Putamen (tissue), 1 donor: ENCODE measurements at regions not wholly inside any gene's neighbourhood (a gene's known extent, or its start where the extent isn't known, plus 50 kb on each side); places are given as distances from the start of the nearest gene placed in this dataset.

ENCODE experiments used
- DNase-seq: peaks from one replicate; pipeline ENCODE4 v3.0.0-alpha.2; 2016; ENCODE audit warnings: low spot score

DNA sequence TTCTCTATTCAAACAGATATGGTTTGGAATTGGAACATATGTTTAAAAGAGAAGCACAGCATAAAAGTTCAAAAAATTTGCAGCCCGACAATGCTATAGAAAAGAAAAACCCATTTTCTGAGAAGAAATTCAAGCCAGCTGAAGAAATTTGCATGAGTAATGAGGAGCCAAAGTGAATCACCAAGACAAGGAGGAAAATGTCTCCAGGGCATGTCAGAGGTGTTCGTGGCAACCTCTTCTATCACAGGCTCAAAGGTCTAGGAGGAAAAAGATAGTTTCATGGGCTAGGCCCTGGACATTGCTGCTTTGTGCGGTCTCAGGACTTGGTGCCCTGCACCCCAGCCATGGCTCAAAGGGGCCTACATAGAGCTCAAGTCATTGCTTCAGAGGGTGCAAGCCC is 134.8 kb upstream of the ADAMTS16 start:
- DNase-seq = no peak

DNA sequence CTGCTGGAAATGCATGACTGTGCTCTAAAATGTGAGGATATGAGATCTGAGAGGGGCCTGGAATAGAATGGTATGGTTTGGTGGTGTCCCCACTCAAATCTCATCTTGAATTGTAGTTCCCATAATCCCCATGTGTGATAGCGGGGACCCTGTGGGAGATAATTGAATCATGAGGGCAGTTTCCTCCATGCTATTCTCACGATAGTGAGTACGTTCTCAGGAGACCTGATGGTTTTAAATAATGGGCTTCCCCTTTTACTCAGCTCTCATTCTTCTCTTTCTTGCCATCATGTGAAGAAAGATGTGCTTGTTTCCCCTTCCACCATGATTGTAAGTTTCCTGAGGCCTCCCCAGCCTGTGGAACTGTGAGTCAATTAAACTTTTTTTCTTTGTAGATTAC is 133.6 kb upstream of the ADAMTS16 start:
- no peak for DNase-seq

DNA sequence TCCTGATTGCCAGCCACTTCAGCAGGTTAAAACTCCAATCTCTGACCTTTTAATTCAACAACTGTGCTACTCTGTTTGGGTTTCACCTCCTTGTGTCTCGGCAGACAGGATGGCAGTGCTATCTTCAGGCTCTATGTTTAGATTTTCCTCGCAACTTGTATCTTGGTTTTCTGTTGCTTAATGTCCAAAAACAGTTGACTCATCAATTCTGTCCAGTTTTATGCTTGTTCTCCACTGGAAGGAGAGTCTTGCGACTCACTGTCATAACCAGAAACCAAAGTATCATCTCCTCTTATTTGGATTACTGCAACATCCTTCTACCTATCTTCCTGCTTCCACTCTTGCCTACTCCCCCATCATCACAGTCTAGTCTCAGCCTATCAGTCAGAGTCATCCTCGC is 130.9 kb upstream of the ADAMTS16 start:
- DNase-seq = no peak

- no peak for DNase-seq
These were observed 129.0 kb upstream of the ADAMTS16 start for GRCh38 chr5:5011151-5011550.

DNA sequence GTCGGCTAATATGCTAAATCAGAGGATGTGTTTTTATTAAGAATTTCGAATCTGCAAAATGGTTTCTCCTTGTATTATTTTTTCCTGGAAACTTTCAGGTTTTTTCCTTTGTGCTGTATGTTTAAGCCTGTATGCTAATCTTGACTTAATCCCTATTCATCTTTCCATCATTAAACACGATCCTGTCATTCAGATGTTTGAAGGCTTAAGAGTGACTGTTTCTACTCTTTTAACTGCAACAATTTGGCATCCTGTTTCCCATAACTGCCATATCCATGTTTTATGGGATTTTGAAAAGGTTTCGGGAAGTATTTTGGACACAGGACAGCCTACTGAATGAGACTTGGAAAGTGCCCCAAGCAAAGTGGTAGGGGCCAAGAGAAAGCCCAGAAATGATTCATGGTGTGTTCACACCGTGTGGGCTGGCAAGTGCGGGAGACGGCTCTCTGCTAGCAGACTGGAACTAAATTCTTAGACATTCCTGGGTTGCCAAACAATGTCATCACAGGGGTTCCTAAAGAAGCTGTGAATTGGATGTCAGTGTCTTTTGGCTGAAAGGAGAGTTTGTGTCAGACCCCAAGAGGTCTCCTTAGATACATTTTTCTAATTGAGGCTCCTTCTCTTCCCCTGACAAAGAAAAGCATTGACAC is 125.4 kb upstream of the ADAMTS16 start:
- DNase-seq = no peak

GRCh38 chr5:5017827-5018577 is 122.1 kb upstream of the ADAMTS16 start:
- no peak for DNase-seq

DNA sequence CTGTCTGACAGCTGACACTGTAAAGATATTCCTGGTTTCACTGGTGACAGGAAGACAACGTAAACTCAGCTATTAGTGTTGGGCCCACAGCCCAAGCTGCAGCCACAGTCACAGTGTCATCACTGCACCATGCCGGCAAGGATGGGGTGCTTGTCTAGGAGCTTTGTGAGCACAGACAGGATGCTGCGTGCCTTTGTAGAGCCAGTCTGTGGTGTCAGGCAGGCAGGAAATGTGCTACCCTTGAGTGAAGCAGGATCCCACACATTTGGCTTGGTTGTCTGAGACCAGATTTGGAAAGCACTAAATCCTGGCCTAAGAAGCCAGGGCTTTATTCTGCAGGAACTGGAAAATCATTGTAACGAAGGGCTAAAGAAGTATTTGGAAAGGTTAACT is 121.6 kb upstream of the ADAMTS16 start:
- no peak for DNase-seq

GRCh38 chr5:5021436-5021835 is 118.7 kb upstream of the ADAMTS16 start:
- DNase-seq = no peak

- no peak for DNase-seq
These were observed 114.9 kb upstream of the ADAMTS16 start for GRCh38 chr5:5025098-5025773.

GRCh38 chr5:5025774-5026408 is 114.2 kb upstream of the ADAMTS16 start:
- DNase-seq = no peak

DNA sequence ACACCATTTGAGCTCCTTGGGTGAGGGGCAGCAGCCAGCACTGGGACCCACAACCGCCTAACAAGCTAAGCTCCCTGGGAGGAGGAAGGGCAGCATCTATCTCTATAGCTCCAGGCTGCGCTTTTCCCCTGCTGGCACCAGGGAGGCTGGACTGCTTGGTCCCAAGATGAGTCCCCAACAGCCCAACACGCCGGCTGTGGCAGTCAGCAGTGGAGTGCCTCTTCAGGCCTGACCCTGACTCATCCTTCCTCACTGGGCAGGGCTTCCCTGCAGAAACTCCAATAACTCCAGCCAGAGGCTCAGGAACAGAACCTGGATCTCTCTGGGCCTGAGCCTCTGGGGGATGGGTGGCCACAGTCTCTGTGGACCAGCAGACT is 113.7 kb upstream of the ADAMTS16 start:
- no peak for DNase-seq

GRCh38 chr5:5031665-5032064 is 108.5 kb upstream of the ADAMTS16 start:
- DNase-seq = no peak

GRCh38 chr5:5037674-5038073 is 102.5 kb upstream of the ADAMTS16 start:
- no peak for DNase-seq

DNA sequence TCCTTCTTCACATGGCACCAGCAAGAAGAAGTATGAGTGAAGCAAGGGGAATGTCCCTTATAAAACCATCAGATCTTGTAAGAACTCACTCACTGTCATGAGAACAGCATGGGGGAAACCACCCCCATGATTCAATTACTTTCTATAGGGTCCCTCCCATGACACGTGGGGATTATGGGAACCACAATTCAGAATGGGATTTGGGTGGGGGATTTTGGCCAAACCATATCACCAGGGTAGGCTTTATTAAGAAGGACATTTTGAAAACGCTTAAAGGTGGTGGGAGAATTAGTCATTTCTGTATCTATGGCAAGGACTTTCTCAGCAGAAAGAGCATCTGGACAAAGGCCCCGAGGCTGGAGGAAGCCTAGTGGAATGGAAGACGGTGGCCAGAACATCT is 100.2 kb upstream of the ADAMTS16 start:
- DNase-seq = no peak

DNA sequence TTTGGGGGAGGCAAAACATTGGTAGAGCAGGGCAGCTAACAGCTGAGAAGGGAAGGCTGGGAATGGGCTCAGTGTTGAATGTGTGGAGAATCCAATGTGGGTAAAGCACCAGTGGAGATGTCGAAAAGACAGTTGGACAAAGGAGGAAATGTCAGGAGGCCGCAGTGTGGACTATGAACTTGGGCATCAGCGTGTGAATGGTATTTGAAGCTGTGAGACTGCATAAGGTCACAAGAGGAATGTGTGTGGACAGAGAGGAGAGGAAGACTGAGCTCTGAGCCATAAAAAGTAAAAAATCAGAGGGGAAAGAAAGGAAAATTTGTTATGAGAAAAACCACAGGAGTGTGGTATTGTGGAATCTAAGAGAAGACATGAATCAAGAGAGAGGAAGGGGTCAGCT is 99.4 kb upstream of the ADAMTS16 start:
- no peak for DNase-seq

DNA sequence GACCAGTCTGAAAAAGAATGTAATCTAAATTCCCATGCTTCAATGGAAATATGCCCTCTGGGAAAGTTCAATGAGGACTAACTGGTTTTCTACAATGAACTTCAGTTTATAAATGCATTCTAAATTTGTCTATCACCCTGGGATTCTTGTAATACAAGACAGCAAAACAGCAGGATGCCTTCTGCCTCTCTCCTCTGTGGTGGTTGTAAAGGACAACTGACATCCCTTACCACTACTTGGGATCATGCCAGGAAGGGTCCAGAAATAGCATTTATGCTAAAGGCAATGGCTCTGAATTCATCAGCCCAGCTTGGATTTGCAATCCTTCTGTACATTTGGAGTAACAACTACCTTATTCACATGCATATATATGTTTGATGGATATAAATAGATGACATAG is 97.3 kb upstream of the ADAMTS16 start:
- no peak for DNase-seq

- DNase-seq = no peak
These were observed 96.8 kb upstream of the ADAMTS16 start for GRCh38 chr5:5043346-5043745.

GRCh38 chr5:5044247-5044840 is 95.8 kb upstream of the ADAMTS16 start:
- DNase-seq = no peak

- DNase-seq = no peak
These were observed 93.2 kb upstream of the ADAMTS16 start for GRCh38 chr5:5046680-5047502.

- no peak for DNase-seq
These were observed 89.3 kb upstream of the ADAMTS16 start for GRCh38 chr5:5050801-5051200.

- no peak for DNase-seq
These were observed 84.4 kb upstream of the ADAMTS16 start for GRCh38 chr5:5055712-5056111.

DNA sequence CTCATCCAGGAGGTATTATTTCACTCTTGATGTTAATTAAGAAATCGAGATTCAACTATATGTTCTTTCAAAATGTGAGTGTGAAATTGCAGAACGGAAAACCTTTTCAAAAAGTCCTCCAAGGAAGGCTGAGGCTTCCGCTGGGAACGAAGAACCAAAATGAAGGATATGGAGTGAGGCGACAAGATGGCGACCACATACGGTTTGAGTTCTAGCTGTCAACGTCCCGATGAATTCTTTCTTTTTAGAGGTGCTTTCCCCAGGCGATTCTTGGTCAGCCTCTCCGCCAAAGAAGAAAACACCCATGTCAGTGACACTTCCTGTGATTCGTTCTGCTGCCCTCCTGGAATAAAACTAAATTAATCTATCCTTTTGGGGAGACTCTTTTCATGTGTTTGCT is 78.3 kb upstream of the ADAMTS16 start:
- no peak for DNase-seq
